VCaP (cell line): ENCODE measurements at regions not wholly inside any gene's neighbourhood (a gene's known extent, or its start where the extent isn't known, plus 50 kb on each side); places are given as distances from the start of the nearest gene placed in this dataset.
"Not testable (repeated sequence)": the region's sequence is repeated elsewhere in the genome, so short reads cannot be mapped to it uniquely, and the experiment has no call there.

Source experiments
- H3K27ac ChIP-seq: fragments of 450-650 bp; 2 replicates; pipeline ENCODE4 v1.5.1; 2017
- CTCF ChIP-seq: fragments of 450-650 bp; conservative IDR thresholded peaks from 2 replicates; pipeline ENCODE4 v1.5.1; 2017; ENCODE audit warnings: mild to moderate bottlenecking, moderate library complexity

- H3K27ac ChIP-seq: no peak overlapping the region
- TF ChIP-seq CTCF: no peak
Observed at GRCh38 chrX:51182545-51182944, 150.1 kb upstream of the NUDT10 start.

DNA sequence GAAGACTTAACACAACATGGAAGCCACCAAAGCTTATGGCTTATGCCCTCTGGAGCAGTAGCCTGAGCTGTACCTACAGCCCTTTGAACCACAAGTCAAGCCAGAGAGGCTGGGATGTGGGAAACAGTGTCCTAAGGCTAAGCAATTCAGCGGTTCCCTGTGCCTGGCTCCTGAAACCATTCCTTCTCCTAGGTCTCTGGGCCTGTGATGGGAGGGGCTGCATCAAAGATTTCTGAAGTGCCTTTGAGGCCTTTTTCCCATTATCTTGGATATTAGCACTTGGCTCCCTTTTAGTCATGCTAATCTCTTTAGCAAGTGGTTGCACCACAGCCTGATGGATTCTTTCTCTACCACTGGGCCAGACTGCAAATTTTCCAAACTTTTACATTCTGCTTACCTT is 140.5 kb upstream of the NUDT10 start:
- no peak for TF ChIP-seq CTCF
- no peak overlapping the region for H3K27ac ChIP-seq

DNA sequence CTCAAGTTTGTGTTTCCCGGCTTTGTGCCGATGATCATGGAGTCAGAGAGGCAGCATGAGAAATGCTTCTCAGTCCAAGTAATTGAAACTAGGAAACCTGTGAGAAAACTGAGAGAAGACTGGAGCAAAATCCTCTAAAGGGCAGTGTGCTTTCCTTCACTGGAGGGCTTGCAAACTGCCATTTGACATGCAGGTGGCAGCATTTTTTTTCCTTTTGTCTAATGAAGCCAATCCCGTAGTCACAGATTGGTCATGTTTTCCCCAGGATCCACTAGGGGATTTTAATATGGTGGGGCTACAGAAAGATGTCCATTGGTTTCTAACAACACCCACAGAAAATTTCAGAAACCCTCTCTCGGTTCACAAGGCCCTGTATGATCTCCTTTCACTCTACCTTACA is 117.4 kb upstream of the NUDT10 start:
- TF ChIP-seq CTCF: peak; percentile 44
- no peak overlapping the region for H3K27ac ChIP-seq

GRCh38 chrX:51215856-51216255 is 116.8 kb upstream of the NUDT10 start:
- TF ChIP-seq CTCF: no peak
- H3K27ac ChIP-seq: no peak overlapping the region

- TF ChIP-seq CTCF: no peak
- H3K27ac ChIP-seq: no peak overlapping the region
Observed at GRCh38 chrX:51242212-51242611, 90.4 kb upstream of the NUDT10 start.

DNA sequence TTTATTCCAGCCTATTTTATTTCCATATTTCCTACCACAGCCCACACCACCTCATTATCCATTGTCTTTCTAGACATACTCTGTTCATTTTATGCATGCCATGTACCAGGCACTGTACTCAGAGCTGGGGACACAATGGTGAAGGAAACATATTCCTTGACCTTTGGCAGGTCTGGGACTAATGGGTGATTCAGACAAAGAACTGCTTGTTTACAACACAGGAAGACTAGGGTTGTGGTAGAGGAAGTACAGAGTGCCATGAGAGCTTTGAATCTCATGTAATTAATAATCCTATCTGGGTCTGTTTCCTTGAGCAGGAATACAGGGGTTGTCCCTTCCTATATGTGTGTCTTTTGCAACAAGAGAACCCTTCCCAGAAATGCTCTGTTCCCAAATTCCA is 75.1 kb upstream of the NUDT10 start:
- no peak for TF ChIP-seq CTCF
- no peak overlapping the region for H3K27ac ChIP-seq

- not testable (repeated sequence) for H3K27ac ChIP-seq
Observed at GRCh38 chrX:51262271-51262670, 70.4 kb upstream of the NUDT10 start.

GRCh38 chrX:51272638-51273037 is 60.0 kb upstream of the NUDT10 start:
- H3K27ac ChIP-seq: no peak overlapping the region
- no peak for TF ChIP-seq CTCF
